Midbrain (tissue), 1 donor: ENCODE measurements at regions not wholly inside any gene's neighbourhood (a gene's known extent, or its start where the extent isn't known, plus 50 kb on each side); places are given as distances from the start of the nearest gene placed in this dataset.
"Not testable (repeated sequence)": the region's sequence is repeated elsewhere in the genome, so short reads cannot be mapped to it uniquely, and the experiment has no call there.

Experiments
- DNase-seq: peaks from one replicate; lab custom pipeline; 2025; lab: John Stamatoyannopoulos, UW

GRCh38 chr10:25808372-25808771 is 125.7 kb upstream of the MYO3A start:
- no peak for DNase-seq

DNA sequence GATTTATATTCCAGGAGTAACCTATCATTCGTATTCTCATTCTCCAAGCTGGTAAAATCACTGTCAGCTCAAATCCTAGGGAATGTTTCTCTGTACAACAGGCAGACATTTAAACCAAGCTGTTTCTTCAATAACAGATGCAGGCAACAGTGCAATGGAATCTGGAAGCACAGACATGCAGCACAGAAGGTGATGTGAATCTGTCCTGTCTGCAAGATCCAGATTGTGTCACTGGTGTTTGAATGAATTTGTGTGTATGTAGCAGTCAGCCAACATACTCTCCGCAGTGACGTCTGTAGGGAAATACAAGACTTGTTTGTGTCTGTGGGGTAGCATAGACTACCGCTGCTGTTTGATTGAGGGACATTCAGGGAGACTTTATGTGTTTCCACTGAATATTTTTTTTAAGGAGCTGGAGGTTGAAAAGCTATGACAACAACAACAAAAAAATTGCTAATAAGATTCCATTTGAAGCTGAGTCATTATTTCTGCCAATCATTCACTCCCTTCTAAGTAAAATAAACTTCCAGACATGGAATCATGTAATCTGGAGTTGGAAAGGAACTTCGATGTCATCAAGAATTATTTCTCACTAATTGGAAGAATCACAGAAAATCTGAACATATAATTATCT is 122.9 kb upstream of the MYO3A start:
- no peak for DNase-seq

- DNase-seq, result no peak
Measured at GRCh38 chr10:25813511-25813910, 120.5 kb upstream of the MYO3A start.

DNA sequence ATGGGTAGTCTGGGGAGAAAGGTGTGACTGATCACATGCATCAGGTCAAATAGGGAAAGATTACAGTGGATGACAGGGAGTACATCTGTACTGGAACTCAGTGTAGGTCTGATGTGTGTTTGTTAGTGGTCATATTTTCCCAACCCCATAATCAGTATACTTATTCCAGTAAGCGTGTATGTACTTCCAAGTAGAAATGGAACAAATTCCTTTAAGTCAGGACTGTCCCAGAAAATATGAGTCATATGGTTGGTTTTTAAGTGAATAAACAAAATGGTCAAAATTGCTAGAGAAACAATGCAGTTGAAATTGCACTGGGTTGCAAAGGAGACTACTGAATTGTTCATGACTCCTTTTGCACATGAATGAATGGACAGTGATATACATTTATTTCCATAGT is 118.8 kb upstream of the MYO3A start:
- DNase-seq, result no peak

DNA sequence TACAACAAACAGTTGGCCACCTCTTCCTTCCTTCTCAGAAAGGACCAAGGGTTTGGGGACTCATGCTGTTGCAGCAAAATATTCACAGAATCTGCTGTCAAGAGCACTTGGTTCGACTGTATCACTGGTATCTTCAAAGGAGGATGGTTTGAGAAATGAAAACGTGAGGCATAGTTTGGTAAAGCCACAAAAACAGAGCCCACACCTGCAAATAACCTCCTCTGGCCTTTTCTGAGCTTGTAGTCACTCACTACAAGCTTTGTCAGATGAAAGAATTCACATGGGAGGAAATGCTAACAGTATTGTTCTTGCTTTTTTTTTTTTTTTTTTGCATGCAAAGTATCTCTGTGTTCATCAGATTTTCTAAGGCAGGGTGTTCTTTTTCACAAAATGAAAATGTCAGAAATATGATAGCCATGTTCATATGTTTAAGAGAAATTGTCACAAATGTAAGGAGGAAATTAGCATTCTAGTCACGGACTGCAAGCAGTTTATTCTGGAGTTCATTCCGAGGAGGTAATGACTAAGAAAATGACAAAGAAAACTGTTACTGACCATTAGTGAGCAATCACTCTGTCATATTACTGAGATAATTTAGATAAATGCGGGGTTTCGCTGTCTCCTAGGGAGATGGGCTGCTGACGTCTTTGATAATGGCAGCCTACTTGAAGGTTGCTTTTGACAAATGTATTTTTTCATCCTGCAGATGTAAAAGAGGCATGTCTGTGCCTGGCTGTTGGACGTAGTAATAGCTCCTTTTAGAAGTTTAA is 117.8 kb upstream of the MYO3A start:
- DNase-seq, result no peak

DNA sequence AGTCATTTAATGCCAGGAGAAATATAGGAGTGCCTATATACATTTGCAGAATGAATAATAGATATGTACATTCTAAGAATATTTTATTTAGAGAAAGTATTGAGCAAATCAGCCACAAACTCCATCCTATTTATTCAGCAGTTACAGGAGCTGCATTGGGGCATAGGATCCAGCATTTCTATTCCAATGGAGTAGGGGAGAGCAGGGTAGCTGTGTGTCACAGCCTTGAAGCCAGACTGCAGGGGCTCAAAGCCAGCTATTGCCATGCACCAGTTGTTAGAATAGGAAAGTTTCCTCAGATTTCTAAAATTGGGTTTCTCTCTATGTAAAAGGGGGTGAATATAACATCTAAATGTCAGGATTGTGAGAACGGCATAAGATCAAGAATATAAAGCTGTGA is 116.8 kb upstream of the MYO3A start:
- no peak for DNase-seq

DNA sequence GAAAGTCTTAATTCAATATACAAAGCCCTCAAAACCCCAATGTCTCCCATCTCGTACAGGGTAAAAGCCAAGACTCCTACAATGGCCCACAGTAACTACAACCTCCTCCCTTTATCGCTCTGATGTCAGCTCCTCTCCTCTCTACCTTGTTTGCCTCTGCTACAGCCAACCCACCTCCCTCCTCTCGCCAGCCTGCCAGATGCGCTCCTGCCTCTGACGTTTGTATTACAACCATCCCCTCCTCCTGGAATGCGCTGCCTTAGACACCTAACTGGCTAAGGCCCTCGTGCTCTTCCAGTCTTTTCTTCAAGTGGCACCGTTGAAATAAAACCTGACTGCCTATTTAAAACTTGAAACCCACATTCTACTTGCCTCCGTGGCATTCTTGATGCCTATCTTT is 115.3 kb upstream of the MYO3A start:
- DNase-seq, result no peak

DNA sequence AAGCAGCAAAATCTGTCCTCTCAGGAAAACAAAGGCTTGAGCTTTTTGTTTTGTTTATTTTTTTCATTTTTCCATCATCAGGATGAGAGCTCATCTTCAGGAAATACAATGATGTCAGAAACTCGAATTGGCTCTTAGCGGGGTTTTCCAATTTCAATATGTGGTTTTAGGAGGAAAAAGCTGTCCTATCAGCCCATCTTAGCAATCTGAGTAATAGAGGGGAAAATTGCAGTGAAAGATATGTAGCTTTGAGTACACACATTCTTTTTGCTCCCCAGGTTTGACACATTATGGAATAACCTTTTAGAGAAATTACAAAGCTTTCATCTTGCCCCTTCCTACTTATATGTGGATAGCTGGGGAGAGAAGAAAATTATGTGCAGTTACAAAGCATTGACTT is 113.6 kb upstream of the MYO3A start:
- no peak for DNase-seq

- DNase-seq, result no peak
Measured at GRCh38 chr10:25820874-25821273, 113.2 kb upstream of the MYO3A start.

- no peak for DNase-seq
Measured at GRCh38 chr10:25824050-25824449, 110.0 kb upstream of the MYO3A start.

DNA sequence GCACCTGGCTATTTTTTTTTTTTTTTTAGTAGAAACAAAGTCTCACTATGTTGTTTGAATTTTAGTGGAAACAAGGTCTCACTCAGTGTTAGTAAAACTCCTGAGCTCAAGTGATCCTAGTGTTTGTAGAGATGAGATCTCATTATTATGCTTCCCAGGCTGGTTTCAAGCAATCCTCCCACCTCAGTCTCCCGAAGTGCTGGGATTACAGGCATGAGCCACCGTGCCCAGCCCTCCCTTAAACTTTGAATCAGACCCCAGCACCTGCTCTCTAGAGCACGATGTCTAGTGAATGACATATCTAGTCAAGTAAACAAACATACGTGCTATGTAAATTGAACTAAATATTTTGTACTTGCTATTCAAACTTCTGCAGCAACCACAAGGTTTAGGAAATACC is 105.6 kb upstream of the MYO3A start:
- no peak for DNase-seq

DNA sequence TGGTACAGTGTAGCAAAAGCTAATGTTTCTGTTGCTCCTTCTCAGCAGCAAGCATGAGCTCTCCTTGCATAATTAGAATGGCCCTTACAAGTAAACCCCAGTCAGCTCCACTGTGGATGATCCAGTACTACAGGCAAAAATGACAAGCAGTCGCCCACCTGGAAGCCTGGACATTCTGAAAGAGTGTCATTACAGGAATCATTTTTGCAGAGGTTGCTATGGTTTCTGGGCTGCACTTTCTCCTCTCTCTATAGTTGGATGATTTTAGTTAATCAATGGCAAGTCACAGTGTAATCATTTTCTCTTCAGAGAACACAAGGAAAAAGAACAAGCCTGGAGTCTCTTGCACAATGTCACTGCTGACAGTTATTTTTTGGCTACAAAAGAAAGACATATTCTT is 102.9 kb upstream of the MYO3A start:
- no peak for DNase-seq

- no peak for DNase-seq
Measured at GRCh38 chr10:25839683-25840082, 94.3 kb upstream of the MYO3A start.

- not testable (repeated sequence) for DNase-seq
Measured at GRCh38 chr10:25840875-25841274, 93.2 kb upstream of the MYO3A start.

GRCh38 chr10:25842146-25842545 is 91.9 kb upstream of the MYO3A start:
- no peak for DNase-seq

GRCh38 chr10:25843551-25844170 is 90.4 kb upstream of the MYO3A start:
- DNase-seq, result no peak

GRCh38 chr10:25844716-25845115 is 89.3 kb upstream of the MYO3A start:
- DNase-seq, result not testable (repeated sequence)

DNA sequence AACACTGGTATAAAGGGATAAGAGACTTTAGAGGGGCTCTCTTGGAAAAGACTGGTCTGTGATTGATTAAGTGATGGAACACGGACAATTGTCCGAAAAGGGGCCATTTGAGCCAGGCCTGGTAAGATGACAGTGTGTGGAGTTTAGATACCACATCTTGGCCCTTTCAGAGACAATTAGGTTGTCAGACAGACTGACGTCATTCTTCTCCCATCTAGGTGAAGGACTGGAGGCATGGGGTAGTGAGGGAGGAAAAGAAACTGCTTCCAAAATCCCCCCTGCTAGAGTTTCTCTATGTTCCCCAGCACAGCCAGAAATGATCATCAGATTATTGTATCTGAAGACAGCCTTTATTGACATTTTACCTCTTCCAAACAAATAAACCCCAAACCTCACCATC is 84.8 kb upstream of the MYO3A start:
- no peak for DNase-seq

- DNase-seq, result no peak
Measured at GRCh38 chr10:25849988-25850387, 84.0 kb upstream of the MYO3A start.

DNA sequence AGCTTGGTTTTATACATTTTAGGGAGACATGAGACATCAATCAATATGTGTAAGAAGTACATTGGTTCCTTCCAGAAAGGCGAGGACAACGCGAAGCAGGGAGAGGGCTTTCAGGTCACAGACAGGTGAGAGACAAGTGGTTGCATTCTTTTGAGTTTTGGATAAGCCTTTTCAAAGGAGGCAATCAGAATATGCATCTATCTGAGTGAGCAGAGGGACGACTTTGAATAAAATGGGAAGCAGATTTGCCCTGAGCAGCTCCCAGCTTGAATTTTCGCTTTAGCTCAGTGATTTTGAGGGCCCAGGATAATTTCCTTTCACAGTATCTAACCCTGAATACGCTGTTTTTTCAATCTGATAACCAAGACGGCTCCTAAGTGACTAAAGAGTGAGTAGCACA is 82.5 kb upstream of the MYO3A start:
- DNase-seq, result no peak

DNA sequence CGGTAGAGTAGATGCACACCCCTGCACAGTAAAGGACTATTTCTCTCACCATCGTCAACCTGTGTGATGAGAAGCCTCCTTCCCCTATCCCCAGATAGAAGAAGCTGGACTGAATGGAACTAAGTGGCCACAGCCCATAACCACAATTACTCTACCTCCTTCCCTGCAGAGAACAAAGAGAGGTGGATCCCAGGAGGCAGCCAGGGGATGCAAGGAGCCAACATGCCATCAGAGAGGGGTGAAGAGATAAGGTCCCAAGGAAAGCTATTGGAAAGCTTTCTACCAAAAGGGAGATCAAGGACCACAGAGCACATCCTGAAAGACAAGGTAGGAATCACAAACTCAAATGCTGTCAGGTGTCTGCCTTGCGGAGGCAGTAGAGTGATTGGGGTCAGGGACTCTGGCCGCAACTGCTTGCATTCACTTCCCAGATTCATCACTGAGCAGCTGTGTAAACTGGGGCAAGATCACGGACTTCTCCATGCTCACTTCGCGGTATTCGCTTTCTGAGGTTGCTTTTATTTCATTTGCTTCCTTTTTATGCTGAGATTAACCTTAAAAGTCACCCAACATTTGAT is 81.6 kb upstream of the MYO3A start:
- DNase-seq, result no peak

- no peak for DNase-seq
Measured at GRCh38 chr10:25858076-25858475, 76.0 kb upstream of the MYO3A start.

- no peak for DNase-seq
Measured at GRCh38 chr10:25865267-25865666, 68.8 kb upstream of the MYO3A start.
